ENCODE measurements at regions not wholly inside any gene's neighbourhood (a gene's known extent, or its start where the extent isn't known, plus 50 kb on each side); places are given as distances from the start of the nearest gene placed in this dataset.

- DNase-seq (ENCODE audit: extremely low read depth, low read depth, low spot score) = no peak
These were observed 606.7 kb upstream of the FAM174A start for GRCh38 chr5:99928490-99928889.

GRCh38 chr5:99926463-99926862, 608.7 kb upstream of the FAM174A start:
- no peak for DNase-seq (ENCODE audit: extremely low read depth, low read depth, low spot score)

- no peak for DNase-seq (ENCODE audit: extremely low read depth, low read depth, low spot score)
These were observed 612.8 kb upstream of the FAM174A start for GRCh38 chr5:99922386-99922785.

GRCh38 chr5:99911971-99912370, 623.2 kb upstream of the FAM174A start:
- DNase-seq (ENCODE audit: extremely low read depth, low read depth, low spot score) = no peak

GRCh38 chr5:99906776-99907175, 628.4 kb upstream of the FAM174A start:
- no peak for DNase-seq (ENCODE audit: extremely low read depth, low read depth, low spot score)

GRCh38 chr5:99901972-99902371, 633.2 kb upstream of the FAM174A start:
- DNase-seq (ENCODE audit: extremely low read depth, low read depth, low spot score) = no peak

- DNase-seq (ENCODE audit: extremely low read depth, low read depth, low spot score) = peak; percentile 68
These were observed 634.8 kb upstream of the FAM174A start for GRCh38 chr5:99900302-99900852.

GRCh38 chr5:99879791-99880511, 655.2 kb upstream of the FAM174A start:
- DNase-seq (ENCODE audit: extremely low read depth, low read depth, low spot score) = no peak

- no peak for DNase-seq (ENCODE audit: extremely low read depth, low read depth, low spot score)
These were observed 656.3 kb upstream of the FAM174A start for GRCh38 chr5:99878830-99879229.

- DNase-seq (ENCODE audit: extremely low read depth, low read depth, low spot score) = no peak
These were observed 668.4 kb upstream of the FAM174A start for GRCh38 chr5:99866740-99867139.

GRCh38 chr5:99865159-99865558, 670.0 kb upstream of the FAM174A start:
- DNase-seq (ENCODE audit: extremely low read depth, low read depth, low spot score) = no peak

GRCh38 chr5:99835791-99836190, 699.4 kb upstream of the FAM174A start:
- DNase-seq (ENCODE audit: extremely low read depth, low read depth, low spot score) = no peak

GRCh38 chr5:99827136-99827535, 708.0 kb upstream of the FAM174A start:
- DNase-seq (ENCODE audit: extremely low read depth, low read depth, low spot score) = no peak

GRCh38 chr5:99817796-99818195, 717.4 kb upstream of the FAM174A start:
- DNase-seq (ENCODE audit: extremely low read depth, low read depth, low spot score) = no peak

- no peak for DNase-seq (ENCODE audit: extremely low read depth, low read depth, low spot score)
These were observed 720.7 kb upstream of the FAM174A start for GRCh38 chr5:99814321-99815063.

GRCh38 chr5:99808657-99809230, 726.4 kb upstream of the FAM174A start:
- DNase-seq (ENCODE audit: extremely low read depth, low read depth, low spot score) = no peak

- DNase-seq (ENCODE audit: extremely low read depth, low read depth, low spot score) = no peak
These were observed 727.8 kb upstream of the FAM174A start for GRCh38 chr5:99807346-99807745.

GRCh38 chr5:99795031-99795430, 740.1 kb upstream of the FAM174A start:
- no peak for DNase-seq (ENCODE audit: extremely low read depth, low read depth, low spot score)

- DNase-seq (ENCODE audit: extremely low read depth, low read depth, low spot score) = no peak
These were observed 746.7 kb upstream of the FAM174A start for GRCh38 chr5:99788482-99788881.

GRCh38 chr5:99775189-99775588, 760.0 kb upstream of the FAM174A start:
- DNase-seq (ENCODE audit: extremely low read depth, low read depth, low spot score) = no peak

GRCh38 chr5:99773290-99773689, 761.9 kb upstream of the FAM174A start:
- no peak for DNase-seq (ENCODE audit: extremely low read depth, low read depth, low spot score)

GRCh38 chr5:99771296-99771695, 763.9 kb upstream of the FAM174A start:
- peak; percentile 4 for DNase-seq (ENCODE audit: extremely low read depth, low read depth, low spot score)
